Stomach (tissue), 8 donors: ENCODE measurements at regions not wholly inside any gene's neighbourhood (a gene's known extent, or its start where the extent isn't known, plus 50 kb on each side); places are given as distances from the start of the nearest gene placed in this dataset.

Source experiments
- DNase-seq, 2 donors: peaks; one replicate each; pipeline versions ENCODE4 v3.0.0 to v3.0.0-alpha.2; 2013 to 2019
- H3K27ac ChIP-seq, 5 donors: fragments of 200-600 bp in 4 of 5; sonication (generic) in 4 of 5; one replicate each; pipeline ENCODE4 v1.5.1; 2013 to 2019; ENCODE audit warnings: mild to moderate bottlenecking in 1 of 5, moderate library complexity in 1 of 5
- H3K27me3 ChIP-seq, 3 donors: fragments of 200-600 bp; sonication (generic); one replicate each; pipeline ENCODE4 v1.5.1; 2017 to 2019; ENCODE audit warnings: mixed run types in 1 of 3
- H3K36me3 ChIP-seq, 4 donors: fragments of 200-600 bp; sonication (generic); 1 replicate in 3 of 4; 2 replicates in 1 of 4; pipeline ENCODE4 v1.5.1; 2016 to 2019
- H3K4me1 ChIP-seq, 4 donors: fragments of 200-600 bp; sonication (generic); one replicate each; pipeline ENCODE4 v1.5.1; 2016 to 2019
- H3K4me3 ChIP-seq, 4 donors: fragments of 200-600 bp; sonication (generic) in 3 of 4; one replicate each; pipeline ENCODE4 v1.5.1; 2016 to 2019; ENCODE audit warnings: mild to moderate bottlenecking in 1 of 4
- H3K9me3 ChIP-seq, 4 donors: fragments of 200-600 bp; sonication (generic); one replicate each; pipeline ENCODE4 v1.5.1; 2016 to 2019
- EP300 ChIP-seq: sonication (generic); formaldehyde crosslinking; IDR thresholded peaks from one replicate; pipeline ENCODE4 v1.6.1; 2017; ENCODE audit warnings: antibody characterized with exemption
- POLR2A ChIP-seq, 4 donors: fragments of 450-650 bp; IDR thresholded peaks; one replicate each; pipeline ENCODE4 v1.6.1; 2016; ENCODE audit warnings: antibody characterized with exemption in 4 of 4, control low read depth in 2 of 4, mild to moderate bottlenecking in 1 of 4, moderate library complexity in 1 of 4
- POLR2AphosphoS5 ChIP-seq, 3 donors: sonication (generic); formaldehyde crosslinking; IDR thresholded peaks; one replicate each; pipeline ENCODE4 v1.6.1; 2016; ENCODE audit warnings: antibody characterized with exemption in 3 of 3
- WGBS, 5 donors: extraction: QIAGEN DNeasy Blood & Tissue Kit in 3 of 5; methylation state at CpG; one replicate each; pipeline versions ENCODE4 v1.1.5 to v1.1.7; 2013 to 2018; 5-methylcytosine and 5-hydroxymethylcytosine counted together
- intact Hi-C: fragments of 100-400 bp; cut with DNase I; formaldehyde crosslinking; loops from one replicate; pipeline ENCODE4 v1.15.1; 2023; ENCODE audit warnings: low total_unique reads
- TF ChIP-seq, protein P1 (sequence below), 7 experiments: fragments of 450-650 bp in 4 of 7; fragments of 200-600 bp in 3 of 7; sonication (generic) in 3 of 7; IDR thresholded peaks; one replicate each; pipeline ENCODE4 v1.5.1; 2016 to 2019; ENCODE audit warnings: antibody characterized with exemption in 7 of 7, control low read depth in 2 of 7, mild to moderate bottlenecking in 1 of 7
- donor health status: healthy with polysubstance abuse.
- donor health status: Bipolar disorder and iron deficiency.
- donor health status: healthy.

DNA sequence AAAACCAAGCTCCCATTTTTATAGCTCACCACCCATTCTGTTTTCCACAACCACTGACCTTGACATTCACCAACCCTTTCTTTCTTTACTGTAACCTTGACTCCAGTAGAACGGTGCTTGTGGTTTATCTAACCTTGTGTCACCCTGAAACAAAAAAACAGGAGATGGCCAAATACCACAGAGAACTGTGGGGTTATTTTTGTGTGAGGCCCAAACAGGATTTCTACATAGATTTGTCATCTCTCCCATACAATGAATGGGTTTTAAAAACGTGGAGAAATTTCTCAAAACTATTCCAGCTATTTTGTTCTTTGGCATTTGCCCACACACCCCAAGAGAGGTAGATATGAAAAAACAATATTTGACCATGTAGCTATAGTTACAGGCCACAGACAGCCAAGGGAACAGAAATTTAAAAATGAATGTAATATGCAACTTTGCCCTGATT, 231.3 kb upstream of the TANK start:
- H3K36me3 ChIP-seq: no peaks in the 10 kb centered on the region
- no peak overlapping the region for H3K4me3 ChIP-seq
- WGBS, 5 donors: 11 to 23% (median 17%) methylated on average over 2 of the region's 2 CpGs
- H3K9me3 ChIP-seq: no peaks in the 10 kb centered on the region
- TF ChIP-seq POLR2AphosphoS5 (IDR thresholded peaks at IDR 0.05) (no peak), EP300 (no peak), POLR2A (IDR thresholded peaks at IDR 0.05) (no peak)
- TF ChIP-seq, protein P1, sequence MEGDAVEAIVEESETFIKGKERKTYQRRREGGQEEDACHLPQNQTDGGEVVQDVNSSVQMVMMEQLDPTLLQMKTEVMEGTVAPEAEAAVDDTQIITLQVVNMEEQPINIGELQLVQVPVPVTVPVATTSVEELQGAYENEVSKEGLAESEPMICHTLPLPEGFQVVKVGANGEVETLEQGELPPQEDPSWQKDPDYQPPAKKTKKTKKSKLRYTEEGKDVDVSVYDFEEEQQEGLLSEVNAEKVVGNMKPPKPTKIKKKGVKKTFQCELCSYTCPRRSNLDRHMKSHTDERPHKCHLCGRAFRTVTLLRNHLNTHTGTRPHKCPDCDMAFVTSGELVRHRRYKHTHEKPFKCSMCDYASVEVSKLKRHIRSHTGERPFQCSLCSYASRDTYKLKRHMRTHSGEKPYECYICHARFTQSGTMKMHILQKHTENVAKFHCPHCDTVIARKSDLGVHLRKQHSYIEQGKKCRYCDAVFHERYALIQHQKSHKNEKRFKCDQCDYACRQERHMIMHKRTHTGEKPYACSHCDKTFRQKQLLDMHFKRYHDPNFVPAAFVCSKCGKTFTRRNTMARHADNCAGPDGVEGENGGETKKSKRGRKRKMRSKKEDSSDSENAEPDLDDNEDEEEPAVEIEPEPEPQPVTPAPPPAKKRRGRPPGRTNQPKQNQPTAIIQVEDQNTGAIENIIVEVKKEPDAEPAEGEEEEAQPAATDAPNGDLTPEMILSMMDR (IDR thresholded peaks at IDR 0.05): no peak
- intact Hi-C loops: no loop called here
- H3K4me1 ChIP-seq: peaks cover 0 to 11% (median 5%) of the 10 kb centered on the region in 4 donors
- H3K27me3 ChIP-seq: no peaks in the 10 kb centered on the region
- no peak overlapping the region for H3K27ac ChIP-seq
- peak in 1 of 2 donors; percentile 35 for DNase-seq

DNA sequence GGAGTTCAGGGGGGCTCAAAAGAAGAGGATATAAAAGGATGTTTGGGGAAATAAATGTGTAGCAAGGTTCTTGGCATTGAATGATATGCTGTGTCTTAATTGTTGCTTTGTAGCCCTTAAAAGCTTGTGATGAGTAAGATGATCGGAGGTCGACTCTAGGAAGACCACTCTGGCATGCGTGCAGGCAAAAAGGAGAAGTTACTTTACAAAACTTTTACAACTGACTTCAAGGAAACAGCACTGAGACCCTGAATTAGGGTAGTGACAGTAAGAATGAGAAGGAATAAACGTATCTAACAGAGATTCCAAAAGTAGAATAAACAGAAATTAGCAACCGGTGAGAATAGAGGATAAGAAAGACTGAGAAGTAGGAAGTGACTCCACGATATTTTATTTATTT, 228.7 kb upstream of the TANK start:
- WGBS, 5 donors: 64 to 77% (median 74%) methylated on average over 6 of the region's 6 CpGs
- Histone ChIP-seq H3K4me1 (peaks cover 0 to 11% (median 5%) of the 10 kb centered on the region in 4 donors), H3K36me3 (no peaks in the 10 kb centered on the region), H3K27me3 (no peaks in the 10 kb centered on the region), H3K4me3 (no peak overlapping the region), H3K27ac (no peak overlapping the region), H3K9me3 (no peaks in the 10 kb centered on the region)
- no peak for DNase-seq
- intact Hi-C loops: no loop called here
- TF ChIP-seq, protein P1 (IDR thresholded peaks at IDR 0.05): no peak
- TF ChIP-seq EP300 (no peak), POLR2AphosphoS5 (IDR thresholded peaks at IDR 0.05) (no peak), POLR2A (IDR thresholded peaks at IDR 0.05) (no peak)

DNA sequence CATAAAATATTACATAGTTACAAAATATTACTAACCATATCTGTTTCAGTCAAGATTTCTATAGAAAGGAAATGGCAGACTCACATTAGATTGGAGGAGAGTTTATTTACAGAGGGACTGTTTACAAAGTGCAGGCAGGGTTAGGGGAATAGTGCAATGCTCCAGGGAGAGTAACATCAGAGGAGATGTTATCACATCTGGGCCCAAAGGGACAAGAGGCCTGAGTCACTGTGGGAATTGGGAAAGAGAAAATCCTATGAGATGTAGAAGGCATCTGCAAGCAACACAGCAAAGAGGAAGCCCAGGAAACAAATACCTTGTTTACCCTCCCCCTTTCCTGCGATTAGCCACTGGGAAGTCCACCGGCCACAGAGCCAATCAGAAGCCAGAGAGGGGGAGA, 227.3 kb upstream of the TANK start:
- DNase-seq: no peak
- Histone ChIP-seq H3K27me3 (no peaks in the 10 kb centered on the region), H3K4me3 (no peak overlapping the region), H3K9me3 (no peaks in the 10 kb centered on the region), H3K27ac (no peak overlapping the region), H3K36me3 (no peaks in the 10 kb centered on the region), H3K4me1 (peaks cover 0 to 11% (median 5%) of the 10 kb centered on the region in 4 donors)
- intact Hi-C loops: no loop called here
- TF ChIP-seq POLR2A (IDR thresholded peaks at IDR 0.05) (no peak), POLR2AphosphoS5 (IDR thresholded peaks at IDR 0.05) (no peak), EP300 (no peak)
- TF ChIP-seq, protein P1 (IDR thresholded peaks at IDR 0.05): no peak
- 69 to 84% (median 76%) methylated on average over 2 of the region's 2 CpGs for WGBS, 5 donors

DNA sequence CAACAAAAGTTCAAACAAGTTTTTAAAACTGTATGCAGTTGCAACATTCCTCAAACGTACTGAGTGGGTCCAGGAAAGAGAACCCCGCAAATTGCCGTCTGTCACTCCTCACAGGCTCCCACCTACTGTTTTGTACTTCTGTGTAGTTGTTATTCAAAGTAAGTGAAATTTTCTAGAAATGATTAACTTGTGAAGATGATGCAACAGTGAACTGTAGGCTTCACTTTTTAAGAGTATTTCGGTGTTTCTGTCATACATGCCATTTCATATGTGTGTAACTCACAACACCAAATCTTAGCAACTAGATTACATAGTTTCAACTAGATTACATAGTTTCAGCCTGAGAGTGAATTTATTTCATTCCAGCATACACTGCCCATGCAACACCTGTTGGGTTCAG, 226.0 kb upstream of the TANK start:
- 83 to 90% (median 89%) methylated on average over 4 of the region's 4 CpGs for WGBS, 5 donors
- intact Hi-C loops: no loop called here
- H3K4me1 ChIP-seq: peaks cover 0 to 2% (median under 1%) of the 10 kb centered on the region in 4 donors
- H3K4me3 ChIP-seq: no peak overlapping the region
- TF ChIP-seq POLR2AphosphoS5 (IDR thresholded peaks at IDR 0.05) (no peak), EP300 (no peak), POLR2A (IDR thresholded peaks at IDR 0.05) (no peak)
- TF ChIP-seq, protein P1 (IDR thresholded peaks at IDR 0.05): no peak
- no peaks in the 10 kb centered on the region for H3K36me3 ChIP-seq
- DNase-seq: no peak
- H3K27me3 ChIP-seq: no peaks in the 10 kb centered on the region
- H3K27ac ChIP-seq: no peak overlapping the region
- no peaks in the 10 kb centered on the region for H3K9me3 ChIP-seq
